Left ventricle myocardium inferior (tissue), 1 donor: ENCODE measurements at regions not wholly inside any gene's neighbourhood (a gene's known extent, or its start where the extent isn't known, plus 50 kb on each side); places are given as distances from the start of the nearest gene placed in this dataset.

ENCODE experiments used
- DNase-seq: peaks from one replicate; pipeline ENCODE4 v3.0.0-alpha.2; 2020
- H3K27ac ChIP-seq: fragments of 200-600 bp; replicated peaks from 2 replicates; pipeline ENCODE4 v1.8.0; 2021
- H3K27me3 ChIP-seq: fragments of 200-600 bp; 2 replicates; pipeline ENCODE4 v1.8.0; 2021; ENCODE audit warnings: low read depth
- H3K36me3 ChIP-seq: fragments of 200-600 bp; 2 replicates; pipeline ENCODE4 v1.8.0; 2021
- H3K4me1 ChIP-seq: fragments of 200-600 bp; 2 replicates; pipeline ENCODE4 v1.8.0; 2021
- H3K4me3 ChIP-seq: fragments of 200-600 bp; 2 replicates; pipeline ENCODE4 v1.8.0; 2021; ENCODE audit warnings: mild to moderate bottlenecking, moderate library complexity
- H3K9me3 ChIP-seq: fragments of 200-600 bp; replicated peaks from 2 replicates; pipeline ENCODE4 v1.8.0; 2021
- CTCF ChIP-seq: fragments of 200-600 bp; IDR thresholded peaks from 2 replicates; pipeline ENCODE4 v1.8.0; 2021; ENCODE audit warnings: antibody characterized with exemption, mild to moderate bottlenecking, borderline replicate concordance
- intact Hi-C: fragments of 100-400 bp; cut with micrococcal nuclease; formaldehyde crosslinking; loops from one replicate; pipeline ENCODE4 v1.11.0; 2022
- donor health status: DM: no; HTN: yes; CAD: no; lungs with severe emphysema.

GRCh38 chr9:14482856-14483255 lies 168.9 kb upstream of the NFIB start:
- Histone ChIP-seq H3K36me3 (no peaks in the 10 kb centered on the region), H3K27me3 (no peaks in the 10 kb centered on the region), H3K4me3 (no peak overlapping the region), H3K4me1 (no peaks in the 10 kb centered on the region), H3K9me3 (no peaks in the 10 kb centered on the region), H3K27ac (no peak overlapping the region)
- no peak for TF ChIP-seq CTCF
- intact Hi-C loops, result no loop called here
- DNase-seq, result no peak

GRCh38 chr9:14480526-14480925 lies 166.6 kb upstream of the NFIB start:
- intact Hi-C loops, result no loop called here
- Histone ChIP-seq H3K4me3 (no peak overlapping the region), H3K4me1 (no peaks in the 10 kb centered on the region), H3K27me3 (no peaks in the 10 kb centered on the region), H3K27ac (no peak overlapping the region), H3K36me3 (no peaks in the 10 kb centered on the region), H3K9me3 (no peaks in the 10 kb centered on the region)
- DNase-seq, result no peak
- TF ChIP-seq CTCF, result no peak

DNA sequence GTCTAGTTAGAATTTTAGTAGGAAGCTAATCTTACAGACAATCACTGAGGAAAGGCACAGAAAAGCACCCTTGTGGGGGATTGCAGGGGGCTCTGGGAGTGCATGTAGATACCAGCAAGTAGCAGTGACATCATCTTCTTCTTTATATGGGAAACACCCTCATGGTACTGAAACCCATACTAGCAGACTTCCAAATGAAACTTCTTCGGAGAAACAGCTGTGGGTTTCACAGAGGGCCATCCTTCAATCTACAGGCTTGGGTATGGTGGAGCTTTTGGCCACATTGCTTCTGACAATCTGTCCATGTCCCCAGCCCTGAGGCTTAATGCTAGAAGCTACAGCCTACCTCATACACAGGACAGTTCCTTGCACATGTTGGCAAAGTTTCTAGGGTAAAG lies 165.2 kb upstream of the NFIB start:
- no peaks in the 10 kb centered on the region for H3K4me1 ChIP-seq
- H3K36me3 ChIP-seq, result no peaks in the 10 kb centered on the region
- H3K4me3 ChIP-seq, result no peak overlapping the region
- intact Hi-C loops, result no loop called here
- no peaks in the 10 kb centered on the region for H3K27me3 ChIP-seq
- no peak overlapping the region for H3K27ac ChIP-seq
- no peak for DNase-seq
- H3K9me3 ChIP-seq, result no peaks in the 10 kb centered on the region
- no peak for TF ChIP-seq CTCF

- Histone ChIP-seq H3K36me3 (no peaks in the 10 kb centered on the region), H3K4me3 (no peak overlapping the region), H3K27ac (no peak overlapping the region), H3K4me1 (no peaks in the 10 kb centered on the region), H3K27me3 (no peaks in the 10 kb centered on the region), H3K9me3 (no peaks in the 10 kb centered on the region)
- intact Hi-C loops, result no loop called here
- no peak for DNase-seq
- no peak for TF ChIP-seq CTCF
Observed at GRCh38 chr9:14478175-14479162, 164.5 kb upstream of the NFIB start.

DNA sequence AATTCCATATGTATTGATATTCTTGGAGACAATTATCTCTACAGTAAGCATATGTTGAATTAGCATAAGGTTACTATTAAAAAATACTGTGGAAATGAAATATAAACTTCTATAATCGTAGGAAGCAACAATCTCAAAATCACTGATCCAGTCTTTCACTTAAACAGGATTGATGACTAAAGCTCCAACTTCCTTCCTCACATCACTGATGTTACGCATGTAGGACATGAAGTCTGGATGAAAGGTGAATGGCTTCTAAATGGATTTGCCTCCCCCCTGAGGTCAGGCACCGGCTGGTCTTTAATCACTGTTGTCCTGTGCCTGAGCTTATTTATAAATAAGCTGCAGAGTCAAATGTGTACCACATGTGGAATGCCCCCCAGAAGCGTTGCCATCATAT lies 157.1 kb upstream of the NFIB start:
- no peak for TF ChIP-seq CTCF
- no peak for DNase-seq
- Histone ChIP-seq H3K4me1 (no peaks in the 10 kb centered on the region), H3K36me3 (no peaks in the 10 kb centered on the region), H3K27ac (no peak overlapping the region), H3K27me3 (no peaks in the 10 kb centered on the region), H3K9me3 (no peaks in the 10 kb centered on the region), H3K4me3 (no peak overlapping the region)
- intact Hi-C loops, result no loop called here
